ENCODE measurements at regions not wholly inside any gene's neighbourhood (a gene's known extent, or its start where the extent isn't known, plus 50 kb on each side); places are given as distances from the start of the nearest gene placed in this dataset.

DNA sequence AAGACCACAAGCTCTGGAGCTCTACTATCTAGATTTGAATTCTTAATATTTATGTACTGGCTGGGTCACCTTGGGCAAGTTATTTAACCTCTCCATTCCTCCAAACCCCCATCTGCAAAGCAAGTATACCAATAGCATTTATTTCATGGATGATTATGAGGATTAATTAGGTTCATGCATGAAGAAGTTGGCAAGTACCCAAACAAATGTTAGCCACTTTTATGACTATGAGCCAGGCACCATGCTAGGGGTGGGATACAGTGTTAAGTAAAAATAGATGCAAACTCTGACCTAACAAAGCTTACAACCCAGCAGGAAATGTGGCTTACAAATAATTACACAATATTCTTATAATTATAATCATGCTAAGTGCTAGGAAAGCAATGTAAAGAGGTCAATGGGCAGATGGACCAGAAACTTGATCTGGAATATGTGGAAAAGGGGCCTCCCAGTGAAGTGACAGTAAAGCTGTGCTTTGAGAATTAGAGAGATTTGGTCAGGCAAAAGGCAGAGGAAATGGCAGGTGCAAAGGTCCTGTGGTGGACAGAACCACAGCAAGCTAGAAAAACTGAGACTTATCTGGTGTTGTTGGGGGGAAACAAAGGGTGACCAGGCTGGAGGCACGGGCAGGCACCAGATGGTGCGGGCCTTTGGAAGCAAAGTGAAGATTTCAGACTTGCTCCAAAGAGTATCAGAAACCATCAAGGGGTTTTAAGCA, 525.2 kb upstream of the TRPC7 start:
- H3K9me3 ChIP-seq (ENCODE audit: control insufficient read depth, insufficient read depth, low read length): peaks cover 2% of the 10 kb centered on the region
- H4K20me1 ChIP-seq (ENCODE audit: insufficient read depth, low read length): no peaks in the 10 kb centered on the region
- DNase-seq (no peak), ATAC-seq (ENCODE audit: low read depth) (no peak)
- intact Hi-C loops (cut with micrococcal nuclease): no loop called here
- no peak overlapping the region for H3K27ac ChIP-seq (ENCODE audit: insufficient read depth, low read length)
- H2AK5ac ChIP-seq (ENCODE audit: low read depth, low read length): no peak overlapping the region
- no peak overlapping the region for H4K5ac ChIP-seq (ENCODE audit: low read depth, low read length)
- TF ChIP-seq CEBPB (IDR thresholded peaks at IDR 0.05; ENCODE audit: low read depth, low read length) (no peak), RCOR1 (IDR thresholded peaks at IDR 0.05; ENCODE audit: insufficient replicate concordance, low read length) (no peak), BHLHE40 (IDR thresholded peaks at IDR 0.05; ENCODE audit: low read depth, low read length) (no peak), POLR2A (IDR thresholded peaks at IDR 0.05; ENCODE audit: low read depth, low read length) (no peak), NFE2L2 (IDR thresholded peaks at IDR 0.05; ENCODE audit: low read depth, low read length) (no peak), CHD1 (IDR thresholded peaks at IDR 0.05; ENCODE audit: low read depth, low read length) (no peak), RAD21 (IDR thresholded peaks at IDR 0.05; ENCODE audit: low read length) (no peak), MXI1 (IDR thresholded peaks at IDR 0.05; ENCODE audit: borderline replicate concordance, low read depth, low read length) (no peak), MAZ (IDR thresholded peaks at IDR 0.05; ENCODE audit: borderline replicate concordance, low read depth, low read length) (no peak), RFX5 (IDR thresholded peaks at IDR 0.05; ENCODE audit: low read depth, low read length) (no peak), SMC3 (IDR thresholded peaks at IDR 0.05; ENCODE audit: low read depth, low read length) (no peak), MAFK (IDR thresholded peaks at IDR 0.05; ENCODE audit: low read depth, low read length) (no peak), USF2 (IDR thresholded peaks at IDR 0.05; ENCODE audit: low read depth, low read length) (no peak), FOS (IDR thresholded peaks at IDR 0.05; ENCODE audit: low read depth, low read length) (no peak)
- TF ChIP-seq, protein P1, sequence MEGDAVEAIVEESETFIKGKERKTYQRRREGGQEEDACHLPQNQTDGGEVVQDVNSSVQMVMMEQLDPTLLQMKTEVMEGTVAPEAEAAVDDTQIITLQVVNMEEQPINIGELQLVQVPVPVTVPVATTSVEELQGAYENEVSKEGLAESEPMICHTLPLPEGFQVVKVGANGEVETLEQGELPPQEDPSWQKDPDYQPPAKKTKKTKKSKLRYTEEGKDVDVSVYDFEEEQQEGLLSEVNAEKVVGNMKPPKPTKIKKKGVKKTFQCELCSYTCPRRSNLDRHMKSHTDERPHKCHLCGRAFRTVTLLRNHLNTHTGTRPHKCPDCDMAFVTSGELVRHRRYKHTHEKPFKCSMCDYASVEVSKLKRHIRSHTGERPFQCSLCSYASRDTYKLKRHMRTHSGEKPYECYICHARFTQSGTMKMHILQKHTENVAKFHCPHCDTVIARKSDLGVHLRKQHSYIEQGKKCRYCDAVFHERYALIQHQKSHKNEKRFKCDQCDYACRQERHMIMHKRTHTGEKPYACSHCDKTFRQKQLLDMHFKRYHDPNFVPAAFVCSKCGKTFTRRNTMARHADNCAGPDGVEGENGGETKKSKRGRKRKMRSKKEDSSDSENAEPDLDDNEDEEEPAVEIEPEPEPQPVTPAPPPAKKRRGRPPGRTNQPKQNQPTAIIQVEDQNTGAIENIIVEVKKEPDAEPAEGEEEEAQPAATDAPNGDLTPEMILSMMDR (conservative IDR thresholded peaks at IDR 0.05; ENCODE audit: low read depth, low read length): no peak
- TF ChIP-seq, protein P2, sequence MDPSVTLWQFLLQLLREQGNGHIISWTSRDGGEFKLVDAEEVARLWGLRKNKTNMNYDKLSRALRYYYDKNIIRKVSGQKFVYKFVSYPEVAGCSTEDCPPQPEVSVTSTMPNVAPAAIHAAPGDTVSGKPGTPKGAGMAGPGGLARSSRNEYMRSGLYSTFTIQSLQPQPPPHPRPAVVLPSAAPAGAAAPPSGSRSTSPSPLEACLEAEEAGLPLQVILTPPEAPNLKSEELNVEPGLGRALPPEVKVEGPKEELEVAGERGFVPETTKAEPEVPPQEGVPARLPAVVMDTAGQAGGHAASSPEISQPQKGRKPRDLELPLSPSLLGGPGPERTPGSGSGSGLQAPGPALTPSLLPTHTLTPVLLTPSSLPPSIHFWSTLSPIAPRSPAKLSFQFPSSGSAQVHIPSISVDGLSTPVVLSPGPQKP (IDR thresholded peaks at IDR 0.05; ENCODE audit: borderline replicate concordance, low read depth, low read length): no peak
- H3K27me3 ChIP-seq (ENCODE audit: control insufficient read depth, insufficient read depth, low read length): no peaks in the 10 kb centered on the region
- no CpG with 5 or more reads among the region's 2 CpGs for WGBS, 2 experiments (ENCODE audit: extremely low coverage in 2 of 2, insufficient read length in 1 of 2)
- no TSS peak for BruUV-seq (replicated peaks)
- H2AK9ac ChIP-seq (replicated peaks; ENCODE audit: low read depth, low read length, poor library complexity): no peak overlapping the region
- no peaks in the 10 kb centered on the region for H3K4me1 ChIP-seq (ENCODE audit: control insufficient read depth, insufficient read depth, low read length)
- dilution Hi-C loops (cut with HindIII; ENCODE audit: low sequenced_read_pairs, unreplicated experiment): no loop called here
- H3K9me1 ChIP-seq (ENCODE audit: insufficient read depth, low read length): no peaks in the 10 kb centered on the region
- no peak overlapping the region for H2BK5ac ChIP-seq (ENCODE audit: low read depth, low read length, poor library complexity, severe bottlenecking)
- H3K36me3 ChIP-seq (ENCODE audit: control insufficient read depth, insufficient read depth, low read length): no peaks in the 10 kb centered on the region
- H3K23ac ChIP-seq (ENCODE audit: low read depth, low read length): no peak overlapping the region
- H2BK120ac ChIP-seq (ENCODE audit: low read depth, low read length): no peak overlapping the region
- no peak overlapping the region for H3K4me2 ChIP-seq (ENCODE audit: low read depth, low read length)
- ChIA-PET CTCF (no interaction called here), POLR2A (ENCODE audit: unreplicated experiment) (no interaction called here)
- H4K91ac ChIP-seq (ENCODE audit: insufficient read depth, low read depth, low read length): no peak overlapping the region
- no peak overlapping the region for H2AFZ ChIP-seq (replicated peaks; ENCODE audit: low read length, poor library complexity)
- no peaks in the 10 kb centered on the region for H3K79me1 ChIP-seq (ENCODE audit: low read depth in 1 of 2, low read length in 2 of 2)
- H3K14ac ChIP-seq (replicated peaks; ENCODE audit: low read depth, low read length): no peak overlapping the region
- H3K4ac ChIP-seq (ENCODE audit: low read depth, low read length): no peak overlapping the region
- H2BK20ac ChIP-seq (ENCODE audit: low read depth, low read length): no peak overlapping the region
- no peak overlapping the region for H3K18ac ChIP-seq (ENCODE audit: low read depth, low read length)
- no peak overlapping the region for H3K4me3 ChIP-seq (ENCODE audit: insufficient read depth, low read depth, low read length)
- H3K56ac ChIP-seq (ENCODE audit: extremely low read depth, insufficient read depth, low read length): no peak overlapping the region
- in situ Hi-C loops (cut with MboI; ENCODE audit: low sequenced_read_pairs): no loop called here
- no peak overlapping the region for H3K9ac ChIP-seq (ENCODE audit: low read depth, low read length)
- no peak overlapping the region for H4K8ac ChIP-seq (ENCODE audit: low read depth in 2 of 2, low read length in 2 of 2)
- no peak overlapping the region for H2BK15ac ChIP-seq (ENCODE audit: low read depth, low read length)

All from IMR-90 (cell line).